Gastrocnemius medialis (tissue), 4 donors: ENCODE measurements at regions not wholly inside any gene's neighbourhood (a gene's known extent, or its start where the extent isn't known, plus 50 kb on each side); places are given as distances from the start of the nearest gene placed in this dataset.

Experiments
- CTCF ChIP-seq, 5 experiments: fragments of 450-650 bp in 3 of 5; fragments of 200-600 bp in 2 of 5; sonication (generic) in 2 of 5; IDR thresholded peaks in 4 of 5; conservative IDR thresholded peaks in 1 of 5; 1 replicate in 4 of 5; 2 replicates in 1 of 5; pipeline ENCODE4 v1.5.1; 2016 to 2019; ENCODE audit warnings: antibody characterized with exemption in 5 of 5, mild to moderate bottlenecking in 3 of 5, moderate library complexity in 3 of 5
- POLR2A ChIP-seq, 2 donors: fragments of 450-650 bp; IDR thresholded peaks; one replicate each; pipeline ENCODE4 v1.6.1; 2017; ENCODE audit warnings: antibody characterized with exemption in 2 of 2, mild to moderate bottlenecking in 2 of 2, moderate library complexity in 2 of 2

DNA sequence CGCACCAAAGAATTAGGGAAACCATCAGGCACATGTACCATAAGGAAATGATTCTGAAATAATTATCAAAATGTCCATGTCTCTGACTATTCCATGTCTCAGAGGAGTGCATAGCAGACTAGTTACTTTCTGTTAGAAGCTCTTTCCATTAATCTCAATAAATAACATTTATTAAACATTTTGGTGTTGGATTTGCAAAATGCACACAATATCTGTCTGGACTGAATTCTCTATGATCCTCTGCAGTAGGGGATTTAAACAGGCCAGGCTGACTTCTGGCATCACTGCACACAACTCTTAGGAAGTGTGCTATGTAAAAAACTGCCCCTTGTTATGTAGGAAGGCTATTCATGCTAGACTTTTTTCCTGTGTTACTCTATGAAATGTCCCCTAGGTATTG is 283.3 kb upstream of the CDH5 start:
- no peak for TF ChIP-seq CTCF (IDR thresholded peaks at IDR 0.05 in 4 of 5, conservative IDR thresholded peaks at IDR 0.05 in 1 of 5)
- TF ChIP-seq POLR2A (IDR thresholded peaks at IDR 0.05), result no peak
